Activated T-cell treated with anti-CD3 and anti-CD28 coated beads, Interleukin-2, amount 50 U/mL, for 1 hour (primary cell): ENCODE measurements at regions not wholly inside any gene's neighbourhood (a gene's known extent, or its start where the extent isn't known, plus 50 kb on each side); places are given as distances from the start of the nearest gene placed in this dataset.
"Not testable (repeated sequence)": the region's sequence is repeated elsewhere in the genome, so short reads cannot be mapped to it uniquely, and the experiment has no call there.

Source experiments
- DNase-seq: peaks from one replicate; pipeline ENCODE4 v3.0.0-alpha.2; 2020

DNA sequence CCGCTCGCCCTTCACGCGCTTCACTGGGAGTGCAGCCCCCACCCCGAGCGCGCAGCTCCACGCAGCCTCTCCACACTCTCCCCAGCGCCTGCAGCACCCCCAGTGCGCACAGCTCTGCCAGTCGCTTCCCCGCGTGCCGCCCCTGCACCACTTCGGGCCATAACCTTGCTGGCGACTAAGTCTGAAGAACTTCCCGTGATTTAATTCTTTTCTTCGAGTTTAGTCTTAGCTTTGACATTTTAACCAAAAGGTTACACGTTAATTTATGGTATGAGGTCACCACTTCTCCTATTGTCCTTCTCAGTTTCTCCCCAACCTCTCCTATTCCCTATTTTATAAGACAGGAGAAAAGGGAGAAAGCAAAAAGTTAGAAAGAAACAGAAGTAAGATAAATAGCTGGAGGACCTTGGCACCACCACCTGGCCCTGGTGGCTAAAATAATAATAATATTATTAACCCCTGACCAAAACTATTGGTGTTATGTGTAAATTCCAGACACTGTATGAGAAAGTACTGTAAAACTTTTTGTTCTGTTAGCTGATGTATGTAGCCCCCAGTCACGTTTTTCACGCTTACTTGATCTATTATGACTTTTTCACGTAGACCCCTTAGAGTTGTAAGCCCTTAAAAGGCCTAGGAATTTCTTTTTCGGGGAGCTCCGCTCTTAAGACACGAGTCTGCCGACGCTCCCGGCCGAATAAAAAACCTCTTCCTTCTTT lies 129.2 kb downstream of the KBTBD2 start:
- DNase-seq = not testable (repeated sequence)

GRCh38 chr7:32761451-32762205 lies 129.9 kb downstream of the KBTBD2 start:
- DNase-seq = peak; percentile 18

DNA sequence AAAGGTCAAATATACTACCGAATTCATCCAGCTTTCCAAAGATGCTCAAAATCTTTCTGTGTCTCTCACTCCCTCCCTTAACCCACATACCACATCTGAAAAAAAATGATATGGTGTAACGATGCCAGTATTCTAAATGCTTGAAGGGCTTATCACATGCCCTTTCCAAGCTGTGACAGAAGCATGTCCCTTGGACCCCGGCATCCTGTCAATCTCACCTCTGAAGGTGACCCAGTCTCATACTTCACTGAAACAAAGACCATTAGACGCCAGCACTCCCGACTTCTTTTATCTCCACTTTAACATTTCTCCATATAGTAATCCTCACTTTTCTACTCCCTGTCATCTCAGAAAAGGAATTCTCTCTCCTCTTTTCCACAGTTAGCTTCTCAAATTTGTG lies 130.8 kb downstream of the KBTBD2 start:
- DNase-seq = not testable (repeated sequence)

- not testable (repeated sequence) for DNase-seq
Observed at GRCh38 chr7:32759859-32760258, 131.7 kb downstream of the KBTBD2 start.

GRCh38 chr7:32753872-32754271 lies 137.7 kb downstream of the KBTBD2 start:
- not testable (repeated sequence) for DNase-seq

- DNase-seq = not testable (repeated sequence)
Observed at GRCh38 chr7:32748337-32748736, 143.2 kb downstream of the KBTBD2 start.

- not testable (repeated sequence) for DNase-seq
Observed at GRCh38 chr7:32747443-32748148, 144.0 kb downstream of the KBTBD2 start.

- not testable (repeated sequence) for DNase-seq
Observed at GRCh38 chr7:32741853-32742476, 149.6 kb downstream of the KBTBD2 start.

GRCh38 chr7:32739749-32740148 lies 151.8 kb downstream of the KBTBD2 start:
- DNase-seq = not testable (repeated sequence)

DNA sequence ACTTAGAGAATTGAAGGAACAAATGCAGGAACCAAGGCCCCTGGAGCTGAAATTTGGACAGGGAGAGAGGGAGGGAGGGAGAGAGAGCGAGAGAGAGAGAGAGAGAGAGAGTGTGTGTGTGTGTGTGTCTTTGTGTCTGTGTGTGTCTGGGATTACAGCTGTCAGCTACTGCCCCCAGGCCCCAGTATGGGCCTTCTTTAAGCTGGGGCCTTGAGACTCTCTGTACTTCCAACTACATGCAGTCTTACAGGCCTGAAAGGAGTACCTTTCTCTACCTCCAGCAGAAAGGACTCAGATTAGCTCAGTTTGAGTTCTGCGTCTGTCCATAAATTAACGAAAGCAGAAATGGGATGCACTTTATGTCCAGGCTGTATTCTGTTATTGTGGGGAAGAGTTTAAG lies 153.2 kb downstream of the KBTBD2 start:
- not testable (repeated sequence) for DNase-seq

GRCh38 chr7:32732767-32733166 lies 158.8 kb downstream of the KBTBD2 start:
- DNase-seq = not testable (repeated sequence)

DNA sequence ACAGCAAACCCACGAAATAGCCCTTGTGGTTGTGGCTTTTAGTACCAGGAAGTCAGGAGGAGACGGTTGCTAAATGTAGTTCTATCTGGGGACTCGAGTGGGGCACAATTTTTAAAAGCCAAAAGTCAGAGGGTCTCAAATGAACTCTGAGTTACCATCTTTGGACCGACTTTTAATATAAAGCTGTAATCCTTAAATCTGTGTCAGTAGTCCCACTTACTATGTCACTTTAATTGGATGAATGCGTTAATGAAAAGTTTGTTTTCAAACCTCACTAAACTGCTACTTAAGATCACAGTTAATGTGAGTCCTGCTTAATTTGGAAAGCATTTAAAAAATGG lies 162.3 kb downstream of the KBTBD2 start:
- DNase-seq = not testable (repeated sequence)

- DNase-seq = peak; percentile 48
Observed at GRCh38 chr7:32728412-32729334, 162.9 kb downstream of the KBTBD2 start.

DNA sequence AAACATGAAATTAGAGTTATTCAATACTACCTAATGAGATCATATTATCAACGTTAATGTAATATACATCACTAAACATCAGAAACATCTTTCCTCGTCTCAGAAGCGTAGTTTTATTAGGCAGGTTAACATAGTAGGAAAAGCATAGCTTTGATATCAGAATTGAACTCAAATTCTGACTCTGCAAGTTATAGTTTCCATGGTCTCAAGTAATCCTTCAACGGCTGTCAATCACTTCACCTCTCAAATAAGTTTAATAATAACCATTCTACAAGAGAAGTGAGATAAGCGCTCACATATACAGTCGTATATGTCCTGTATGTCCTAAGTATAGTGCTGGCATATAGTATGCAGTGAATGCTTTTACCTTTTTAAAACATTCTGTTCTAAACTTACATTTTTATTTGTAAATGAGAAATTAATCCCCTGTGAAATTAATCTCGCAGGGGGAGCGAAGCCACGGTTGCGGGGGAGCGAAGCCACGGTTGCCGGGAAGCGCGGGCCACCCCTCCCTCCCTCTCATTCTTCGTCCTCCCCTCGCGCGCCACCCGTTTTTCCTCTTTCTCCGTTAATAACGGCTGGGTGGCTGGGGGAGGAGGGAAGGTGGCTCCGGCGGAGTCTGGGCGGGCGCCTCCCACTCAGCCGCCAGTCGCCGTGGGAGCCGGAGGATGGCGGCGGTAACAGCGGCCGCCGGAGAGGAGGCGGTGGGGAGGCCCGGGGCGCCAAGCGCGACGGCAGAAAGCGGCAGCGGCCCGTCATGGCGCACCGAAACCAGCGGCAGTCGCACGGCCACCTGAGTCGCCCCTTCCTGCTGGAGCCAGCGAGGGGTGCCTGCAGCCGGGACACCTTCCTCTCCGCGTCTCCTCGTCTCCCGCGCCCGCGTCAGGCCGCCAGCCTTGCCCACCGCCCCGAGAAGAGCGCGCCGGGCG lies 163.8 kb downstream of the KBTBD2 start:
- peak; percentile 35 for DNase-seq

DNA sequence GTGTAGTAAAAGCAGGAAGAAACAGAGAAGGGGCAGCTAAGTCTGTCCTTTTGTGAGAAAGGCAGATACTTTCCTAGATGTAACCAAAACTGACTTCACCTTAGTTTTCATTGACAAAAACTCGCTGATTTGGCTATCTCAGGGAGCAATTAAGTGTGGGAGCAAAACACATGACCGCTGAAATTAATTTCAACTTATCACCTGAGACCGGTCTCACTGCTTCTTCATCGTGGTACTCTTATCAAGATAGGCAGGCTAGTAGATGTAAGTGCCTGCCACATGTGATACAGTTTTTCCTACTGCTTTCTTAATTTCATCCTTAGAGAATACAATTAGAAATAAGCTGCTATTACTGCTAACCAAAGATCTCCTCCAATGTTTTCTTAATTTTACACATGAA lies 168.7 kb downstream of the KBTBD2 start:
- DNase-seq = not testable (repeated sequence)

DNA sequence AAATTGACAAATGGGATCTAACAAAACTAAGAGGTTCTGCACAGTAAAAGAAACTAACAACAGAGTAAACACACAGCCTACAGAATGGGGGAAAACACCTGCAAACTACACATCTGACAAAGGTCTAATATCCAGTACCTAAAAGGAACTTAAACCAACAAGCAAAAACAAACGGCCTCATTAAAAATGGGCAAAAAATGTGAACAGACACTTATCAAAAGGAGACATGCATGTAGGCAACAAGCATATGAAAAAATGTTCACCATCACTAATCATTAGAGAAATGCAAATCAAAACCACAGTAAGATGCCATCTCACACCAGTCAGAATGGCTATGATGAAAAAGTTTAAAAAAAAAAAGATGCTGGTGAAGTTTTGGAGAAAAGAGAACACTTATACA lies 197.4 kb downstream of the KBTBD2 start:
- no peak for DNase-seq

DNA sequence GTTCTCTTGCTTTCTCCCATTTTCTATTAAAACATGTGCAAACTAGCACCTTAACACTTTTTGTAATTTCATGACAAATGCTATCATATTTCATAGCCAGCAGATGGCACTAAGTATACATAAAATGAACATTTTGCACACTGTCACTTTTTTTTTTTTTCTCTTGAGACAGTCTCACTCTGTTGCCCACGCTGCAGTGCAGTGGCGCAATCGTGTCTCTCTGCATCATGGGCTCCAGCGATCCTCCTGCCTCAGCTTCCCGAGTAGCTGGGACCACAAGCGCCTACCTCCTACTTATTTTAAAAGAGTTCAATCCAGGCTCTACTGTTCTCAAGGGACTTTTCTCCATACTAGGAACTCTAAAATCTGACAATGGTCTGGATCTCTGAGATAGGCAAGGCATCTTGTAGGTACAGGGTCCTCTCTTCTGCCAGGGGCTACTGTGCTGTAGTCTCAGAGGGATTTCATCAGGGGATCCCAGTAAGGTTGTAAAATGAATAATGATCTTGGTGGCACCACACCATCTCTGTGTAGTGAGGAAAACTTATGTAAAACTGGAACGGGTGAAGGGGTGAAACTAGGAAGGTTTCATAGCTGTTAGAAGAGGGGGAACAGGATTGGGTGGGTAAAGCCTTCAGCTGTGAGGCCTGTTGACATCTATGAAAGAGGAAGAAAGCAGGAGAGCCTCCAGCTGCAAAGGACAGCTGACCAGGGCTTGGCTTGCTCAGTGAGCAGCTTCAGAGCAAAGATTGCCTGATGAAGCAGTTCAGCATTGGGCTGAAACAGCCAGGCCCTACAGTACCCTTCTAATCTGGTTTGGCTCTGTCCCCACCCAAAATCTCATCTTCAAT lies 196.9 kb downstream of the AVL9 start:
- peak; percentile 23 for DNase-seq

GRCh38 chr7:32688092-32688491 lies 192.8 kb downstream of the AVL9 start:
- not testable (repeated sequence) for DNase-seq

DNA sequence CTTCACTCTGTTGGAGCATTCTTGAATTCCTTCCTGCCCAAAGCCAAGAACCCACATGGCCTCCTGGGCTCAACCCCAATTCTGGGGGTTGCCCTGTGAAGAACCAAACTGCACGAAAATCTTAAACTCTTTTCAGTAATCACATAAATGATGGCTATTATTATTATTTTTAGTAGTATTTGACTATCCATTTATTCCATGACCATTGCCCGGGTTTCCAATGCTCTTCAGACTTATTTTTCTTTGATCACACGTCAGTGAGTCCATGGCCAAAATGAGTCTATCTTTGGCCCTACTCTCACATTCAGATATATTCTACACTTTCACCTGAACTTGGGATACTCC lies 185.9 kb downstream of the AVL9 start:
- no peak for DNase-seq
